Tongue (tissue), 1 donor: ENCODE measurements at regions not wholly inside any gene's neighbourhood (a gene's known extent, or its start where the extent isn't known, plus 50 kb on each side); places are given as distances from the start of the nearest gene placed in this dataset.

Source experiments
- DNase-seq: peaks from one replicate; pipeline ENCODE4 v3.0.0-alpha.2; 2015

GRCh38 chr14:53354336-53354735 lies 201.2 kb upstream of the DDHD1 start:
- DNase-seq, result peak; percentile 55

- DNase-seq, result no peak
Measured at GRCh38 chr14:53350866-53351265, 197.7 kb upstream of the DDHD1 start.

- DNase-seq, result no peak
Measured at GRCh38 chr14:53350429-53350828, 197.3 kb upstream of the DDHD1 start.

- DNase-seq, result no peak
Measured at GRCh38 chr14:53346988-53347387, 193.9 kb upstream of the DDHD1 start.

- no peak for DNase-seq
Measured at GRCh38 chr14:53341324-53341723, 188.2 kb upstream of the DDHD1 start.

GRCh38 chr14:53338192-53338591 lies 185.1 kb upstream of the DDHD1 start:
- DNase-seq, result no peak

- DNase-seq, result no peak
Measured at GRCh38 chr14:53336729-53337128, 183.6 kb upstream of the DDHD1 start.

GRCh38 chr14:53333809-53334208 lies 180.7 kb upstream of the DDHD1 start:
- no peak for DNase-seq

- DNase-seq, result no peak
Measured at GRCh38 chr14:53331921-53332320, 178.8 kb upstream of the DDHD1 start.

- DNase-seq, result no peak
Measured at GRCh38 chr14:53331247-53331646, 178.1 kb upstream of the DDHD1 start.

GRCh38 chr14:53330441-53330840 lies 177.3 kb upstream of the DDHD1 start:
- no peak for DNase-seq

GRCh38 chr14:53328841-53329240 lies 175.7 kb upstream of the DDHD1 start:
- peak; percentile 59 for DNase-seq

GRCh38 chr14:53327716-53328115 lies 174.6 kb upstream of the DDHD1 start:
- DNase-seq, result no peak

- peak; percentile 44 for DNase-seq
Measured at GRCh38 chr14:53325176-53325806, 172.2 kb upstream of the DDHD1 start.

GRCh38 chr14:53316504-53316903 lies 163.4 kb upstream of the DDHD1 start:
- no peak for DNase-seq

- no peak for DNase-seq
Measured at GRCh38 chr14:53310412-53310811, 157.3 kb upstream of the DDHD1 start.

- peak; percentile 45 for DNase-seq
Measured at GRCh38 chr14:53306911-53307310, 153.8 kb upstream of the DDHD1 start.

GRCh38 chr14:53306267-53306721 lies 153.2 kb upstream of the DDHD1 start:
- DNase-seq, result peak; percentile 86

GRCh38 chr14:53304726-53305381 lies 151.7 kb upstream of the DDHD1 start:
- DNase-seq, result peak; percentile 69

GRCh38 chr14:53295985-53296582 lies 143.0 kb upstream of the DDHD1 start:
- DNase-seq, result peak; percentile 71

- DNase-seq, result no peak
Measured at GRCh38 chr14:53295372-53295771, 142.2 kb upstream of the DDHD1 start.

- no peak for DNase-seq
Measured at GRCh38 chr14:53286301-53286700, 133.2 kb upstream of the DDHD1 start.

- no peak for DNase-seq
Measured at GRCh38 chr14:53285821-53286220, 132.7 kb upstream of the DDHD1 start.

- DNase-seq, result no peak
Measured at GRCh38 chr14:53285064-53285463, 131.9 kb upstream of the DDHD1 start.
